ENCODE measurements at regions not wholly inside any gene's neighbourhood (a gene's known extent, or its start where the extent isn't known, plus 50 kb on each side); places are given as distances from the start of the nearest gene placed in this dataset.

DNA sequence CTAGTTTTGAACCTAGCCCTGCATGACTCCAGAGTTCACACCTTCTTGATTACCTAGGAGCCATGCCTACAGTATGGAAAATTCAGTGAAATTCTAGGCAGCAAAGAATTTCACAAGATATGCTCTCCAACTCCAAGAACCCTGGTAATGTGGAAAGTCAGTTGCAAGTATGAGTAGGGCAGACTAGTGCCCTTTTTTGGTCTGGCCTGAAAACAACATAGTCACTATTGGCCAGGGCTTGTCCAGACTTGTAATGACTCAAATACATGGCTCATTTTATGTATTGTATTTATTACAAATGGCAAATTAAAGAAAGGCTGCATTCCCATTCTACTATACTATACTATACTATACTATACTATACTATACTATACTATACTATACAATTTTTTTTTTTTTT lies 160.4 kb downstream of the ESM1 start:
- TF ChIP-seq SIN3A (IDR thresholded peaks at IDR 0.05; ENCODE audit: borderline replicate concordance, insufficient read depth, low read length), result no peak
- TF ChIP-seq, protein P1, sequence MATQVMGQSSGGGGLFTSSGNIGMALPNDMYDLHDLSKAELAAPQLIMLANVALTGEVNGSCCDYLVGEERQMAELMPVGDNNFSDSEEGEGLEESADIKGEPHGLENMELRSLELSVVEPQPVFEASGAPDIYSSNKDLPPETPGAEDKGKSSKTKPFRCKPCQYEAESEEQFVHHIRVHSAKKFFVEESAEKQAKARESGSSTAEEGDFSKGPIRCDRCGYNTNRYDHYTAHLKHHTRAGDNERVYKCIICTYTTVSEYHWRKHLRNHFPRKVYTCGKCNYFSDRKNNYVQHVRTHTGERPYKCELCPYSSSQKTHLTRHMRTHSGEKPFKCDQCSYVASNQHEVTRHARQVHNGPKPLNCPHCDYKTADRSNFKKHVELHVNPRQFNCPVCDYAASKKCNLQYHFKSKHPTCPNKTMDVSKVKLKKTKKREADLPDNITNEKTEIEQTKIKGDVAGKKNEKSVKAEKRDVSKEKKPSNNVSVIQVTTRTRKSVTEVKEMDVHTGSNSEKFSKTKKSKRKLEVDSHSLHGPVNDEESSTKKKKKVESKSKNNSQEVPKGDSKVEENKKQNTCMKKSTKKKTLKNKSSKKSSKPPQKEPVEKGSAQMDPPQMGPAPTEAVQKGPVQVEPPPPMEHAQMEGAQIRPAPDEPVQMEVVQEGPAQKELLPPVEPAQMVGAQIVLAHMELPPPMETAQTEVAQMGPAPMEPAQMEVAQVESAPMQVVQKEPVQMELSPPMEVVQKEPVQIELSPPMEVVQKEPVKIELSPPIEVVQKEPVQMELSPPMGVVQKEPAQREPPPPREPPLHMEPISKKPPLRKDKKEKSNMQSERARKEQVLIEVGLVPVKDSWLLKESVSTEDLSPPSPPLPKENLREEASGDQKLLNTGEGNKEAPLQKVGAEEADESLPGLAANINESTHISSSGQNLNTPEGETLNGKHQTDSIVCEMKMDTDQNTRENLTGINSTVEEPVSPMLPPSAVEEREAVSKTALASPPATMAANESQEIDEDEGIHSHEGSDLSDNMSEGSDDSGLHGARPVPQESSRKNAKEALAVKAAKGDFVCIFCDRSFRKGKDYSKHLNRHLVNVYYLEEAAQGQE (IDR thresholded peaks at IDR 0.05; ENCODE audit: insufficient read depth in 1 of 2, low read depth in 2 of 2, low read length in 2 of 2), result no peak
- no peak for TF ChIP-seq POLR2AphosphoS5 (IDR thresholded peaks at IDR 0.05; ENCODE audit: low read depth, low read length)
- no peak for TF ChIP-seq TAF1 (IDR thresholded peaks at IDR 0.05; ENCODE audit: borderline replicate concordance, insufficient read depth, low read length)
- no peak for TF ChIP-seq FOXP2 (optimal IDR thresholded peaks at IDR 0.05; ENCODE audit: borderline replicate concordance, extremely low read depth, extremely low read length, insufficient read depth)

DNA sequence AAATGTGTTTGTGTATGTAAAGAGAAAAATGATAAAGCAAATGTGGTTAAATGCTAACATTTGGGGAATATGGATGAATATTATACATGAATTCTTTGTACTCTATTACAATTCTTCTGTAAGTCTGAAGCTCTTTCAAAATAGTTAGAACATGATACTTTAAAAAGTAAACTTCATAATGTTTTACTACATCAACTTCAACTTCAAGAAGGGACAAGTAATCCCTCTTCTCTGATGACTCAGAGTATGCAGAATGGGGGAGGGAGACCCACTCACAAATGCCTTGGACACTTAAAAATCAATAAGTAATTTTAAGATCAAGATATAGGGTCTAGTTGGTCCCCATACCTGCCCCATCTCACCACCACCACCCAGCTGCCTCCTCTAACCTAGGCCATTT lies 162.4 kb downstream of the ESM1 start:
- TF ChIP-seq, protein P1 (IDR thresholded peaks at IDR 0.05; ENCODE audit: insufficient read depth in 1 of 2, low read depth in 2 of 2, low read length in 2 of 2), result no peak
- TF ChIP-seq POLR2AphosphoS5 (IDR thresholded peaks at IDR 0.05; ENCODE audit: low read depth, low read length), result no peak
- TF ChIP-seq SIN3A (IDR thresholded peaks at IDR 0.05; ENCODE audit: borderline replicate concordance, insufficient read depth, low read length), result no peak
- no peak for TF ChIP-seq FOXP2 (optimal IDR thresholded peaks at IDR 0.05; ENCODE audit: borderline replicate concordance, extremely low read depth, extremely low read length, insufficient read depth)
- TF ChIP-seq TAF1 (IDR thresholded peaks at IDR 0.05; ENCODE audit: borderline replicate concordance, insufficient read depth, low read length), result no peak

DNA sequence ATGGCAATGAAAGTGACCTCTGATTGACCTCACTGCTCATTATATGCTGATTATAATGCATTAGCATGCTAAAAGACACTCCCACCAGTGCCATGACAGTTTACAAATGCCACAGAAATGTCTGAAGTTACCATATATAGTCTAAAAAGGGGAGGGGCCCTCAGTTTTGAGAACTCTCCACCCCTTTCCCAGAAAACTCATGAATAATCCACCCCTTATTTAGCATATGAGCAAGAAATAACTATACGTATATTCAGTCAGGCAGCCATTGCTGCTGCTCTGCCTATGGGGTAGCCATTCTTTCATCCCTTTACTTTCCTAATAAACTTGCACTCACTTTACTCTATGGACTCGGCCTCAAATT lies 163.1 kb downstream of the ESM1 start:
- no peak for TF ChIP-seq FOXP2 (optimal IDR thresholded peaks at IDR 0.05; ENCODE audit: borderline replicate concordance, extremely low read depth, extremely low read length, insufficient read depth)
- TF ChIP-seq SIN3A (IDR thresholded peaks at IDR 0.05; ENCODE audit: borderline replicate concordance, insufficient read depth, low read length), result no peak
- TF ChIP-seq TAF1 (IDR thresholded peaks at IDR 0.05; ENCODE audit: borderline replicate concordance, insufficient read depth, low read length), result no peak
- no peak for TF ChIP-seq POLR2AphosphoS5 (IDR thresholded peaks at IDR 0.05; ENCODE audit: low read depth, low read length)
- TF ChIP-seq, protein P1 (IDR thresholded peaks at IDR 0.05; ENCODE audit: insufficient read depth in 1 of 2, low read depth in 2 of 2, low read length in 2 of 2), result no peak

DNA sequence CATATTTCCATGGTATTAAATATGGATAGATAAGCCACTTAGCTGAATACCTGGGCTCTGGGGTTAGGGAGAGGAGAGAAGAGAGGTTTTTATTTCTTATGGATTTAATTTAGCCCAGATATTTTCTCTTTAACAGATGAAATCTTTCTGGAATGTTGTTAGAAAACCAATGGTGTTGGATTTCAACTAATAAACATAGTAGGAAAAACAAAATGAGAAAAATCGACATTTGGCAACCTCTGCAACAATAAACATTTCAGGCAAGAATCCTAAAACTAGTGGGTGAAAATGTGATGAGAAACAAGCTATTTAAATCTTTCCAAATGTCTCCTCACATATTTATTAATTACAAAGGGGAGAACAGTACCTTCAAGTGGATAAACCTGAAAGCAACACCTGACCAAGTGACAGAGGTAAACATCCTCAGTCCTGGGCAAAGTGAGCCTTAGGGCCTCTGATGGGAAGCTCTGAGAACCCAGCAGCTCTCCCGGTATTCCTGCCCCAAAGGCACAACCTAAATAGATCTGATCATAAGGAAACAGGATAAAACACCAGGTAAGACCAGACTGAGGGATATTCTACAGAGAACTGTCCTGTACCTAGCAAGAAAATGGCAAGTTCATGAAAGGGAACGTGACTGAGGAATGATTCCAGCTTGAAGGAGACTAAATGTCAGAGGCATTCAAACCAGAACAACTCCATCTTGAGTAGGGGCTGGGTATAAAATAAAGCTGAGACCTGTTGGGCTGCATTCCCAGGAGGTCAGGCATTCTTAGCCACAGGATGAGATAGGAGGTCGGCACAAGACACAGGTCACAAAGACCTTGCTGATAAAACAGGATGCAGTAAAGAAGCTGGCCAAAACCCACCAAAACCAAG lies 163.7 kb downstream of the ESM1 start:
- TF ChIP-seq TAF1 (IDR thresholded peaks at IDR 0.05; ENCODE audit: borderline replicate concordance, insufficient read depth, low read length) (no peak), POLR2AphosphoS5 (IDR thresholded peaks at IDR 0.05; ENCODE audit: low read depth, low read length) (no peak), FOXP2 (optimal IDR thresholded peaks at IDR 0.05; ENCODE audit: borderline replicate concordance, extremely low read depth, extremely low read length, insufficient read depth) (no peak), SIN3A (IDR thresholded peaks at IDR 0.05; ENCODE audit: borderline replicate concordance, insufficient read depth, low read length) (no peak)
- TF ChIP-seq, protein P1 (IDR thresholded peaks at IDR 0.05; ENCODE audit: insufficient read depth in 1 of 2, low read depth in 2 of 2, low read length in 2 of 2), result no peak

Measured in PFSK-1 (cell line).